HG03565 (cell line): ENCODE measurements at regions not wholly inside any gene's neighbourhood (a gene's known extent, or its start where the extent isn't known, plus 50 kb on each side); places are given as distances from the start of the nearest gene placed in this dataset.
A peak's percentile ranks its signal among the peaks of the same experiment; 100 is the strongest.

Source experiments
- ATAC-seq: cut with Tn5 transposase; IDR thresholded peaks from one replicate; pipeline ENCODE4 v1.9.1; 2021; ENCODE audit warnings: mild to moderate bottlenecking, moderate library complexity; ENCODE audit not compliant: unreplicated experiment

GRCh38 chr18:34077599-34077998 is 147.1 kb downstream of the NOL4 start:
- no peak for ATAC-seq

GRCh38 chr18:34075963-34076860 is 148.5 kb downstream of the NOL4 start:
- ATAC-seq, result no peak

DNA sequence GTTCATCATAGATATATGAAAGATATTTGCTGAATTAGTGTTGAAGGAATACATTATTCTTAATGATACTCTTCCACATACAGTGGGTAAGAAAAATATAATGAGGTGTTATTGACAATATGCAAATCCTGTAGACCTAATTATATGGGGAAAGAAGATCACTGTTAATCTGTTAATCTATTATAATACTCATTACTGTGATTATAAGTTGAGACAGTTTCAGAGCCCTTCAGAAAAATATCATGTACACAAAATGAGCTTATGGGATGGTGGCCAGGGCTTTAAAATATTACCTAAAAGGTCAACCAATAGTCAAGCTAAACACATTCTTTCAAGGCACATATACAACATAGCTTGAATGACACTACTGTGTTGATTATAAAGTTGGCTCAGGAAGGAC is 163.5 kb downstream of the NOL4 start:
- no peak for ATAC-seq

GRCh38 chr18:34055227-34055626 is 169.5 kb downstream of the NOL4 start:
- ATAC-seq, result no peak

- no peak for ATAC-seq
These were observed 174.1 kb downstream of the NOL4 start for GRCh38 chr18:34050661-34051060.

DNA sequence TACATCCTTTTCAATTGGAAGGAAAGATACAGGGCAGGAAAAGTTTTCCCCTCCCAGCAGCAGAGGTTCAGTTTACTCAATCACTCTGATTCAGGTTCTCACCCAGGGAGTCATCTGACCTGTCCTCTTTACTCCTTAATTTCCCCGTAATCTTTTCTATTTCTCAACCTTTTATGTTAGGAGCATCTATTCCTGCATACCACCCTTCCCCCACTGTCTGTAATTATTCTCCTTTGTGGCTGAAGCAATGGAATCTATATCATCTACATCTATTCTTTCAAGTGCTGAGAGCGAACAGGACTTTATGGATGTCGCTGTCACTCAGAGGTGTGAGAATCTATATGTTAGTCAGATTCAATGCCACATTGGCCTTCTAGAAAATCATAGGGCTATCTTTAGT is 175.2 kb downstream of the NOL4 start:
- ATAC-seq, result no peak

- ATAC-seq, result no peak
These were observed 176.3 kb downstream of the NOL4 start for GRCh38 chr18:34048423-34048822.

- ATAC-seq, result no peak
These were observed 182.1 kb downstream of the NOL4 start for GRCh38 chr18:34042423-34043146.

GRCh38 chr18:34039611-34040010 is 185.1 kb downstream of the NOL4 start:
- no peak for ATAC-seq

- peak; percentile 46 for ATAC-seq
These were observed 185.5 kb downstream of the NOL4 start for GRCh38 chr18:34039201-34039600.

GRCh38 chr18:34038086-34038485 is 186.6 kb downstream of the NOL4 start:
- no peak for ATAC-seq

DNA sequence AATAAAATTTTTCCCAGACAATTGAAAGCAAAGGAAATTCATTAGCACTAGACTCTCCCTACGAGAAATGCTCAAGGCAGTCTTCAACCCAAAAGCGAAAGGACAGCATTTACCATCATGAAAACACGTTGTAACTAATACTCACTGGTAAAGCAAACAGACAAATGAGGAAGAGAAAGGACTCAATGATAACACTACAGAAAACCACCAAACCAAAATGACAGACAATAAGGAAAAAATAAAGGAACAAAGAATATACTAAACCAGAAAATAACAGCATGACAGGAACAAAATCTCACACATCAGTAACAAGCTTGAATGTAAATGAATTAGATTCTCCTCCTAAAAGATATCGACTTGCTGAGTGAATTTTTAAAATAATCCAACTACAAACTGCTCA is 190.7 kb downstream of the NOL4 start:
- ATAC-seq, result no peak

DNA sequence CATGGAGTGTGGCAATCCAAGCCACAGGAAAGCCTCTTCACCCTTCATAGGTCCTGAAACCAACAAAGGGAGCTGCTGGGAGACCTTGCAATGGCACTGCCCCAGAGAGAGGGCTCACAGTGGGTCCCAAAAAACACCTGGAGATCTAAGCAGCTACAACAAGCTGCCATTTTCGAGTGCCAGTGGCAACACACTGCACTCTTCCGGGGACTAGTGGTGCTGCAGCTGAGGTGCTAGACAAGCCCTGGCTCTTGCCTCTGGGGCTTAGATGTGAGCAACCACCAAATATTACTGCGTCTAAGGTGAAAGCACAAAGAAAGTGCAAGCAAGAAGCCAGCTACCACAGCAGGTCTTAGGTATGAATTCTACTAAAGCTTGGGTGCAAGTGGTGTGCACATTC is 192.9 kb downstream of the NOL4 start:
- no peak for ATAC-seq

- no peak for ATAC-seq
These were observed 196.4 kb downstream of the NOL4 start for GRCh38 chr18:34028324-34028723.

DNA sequence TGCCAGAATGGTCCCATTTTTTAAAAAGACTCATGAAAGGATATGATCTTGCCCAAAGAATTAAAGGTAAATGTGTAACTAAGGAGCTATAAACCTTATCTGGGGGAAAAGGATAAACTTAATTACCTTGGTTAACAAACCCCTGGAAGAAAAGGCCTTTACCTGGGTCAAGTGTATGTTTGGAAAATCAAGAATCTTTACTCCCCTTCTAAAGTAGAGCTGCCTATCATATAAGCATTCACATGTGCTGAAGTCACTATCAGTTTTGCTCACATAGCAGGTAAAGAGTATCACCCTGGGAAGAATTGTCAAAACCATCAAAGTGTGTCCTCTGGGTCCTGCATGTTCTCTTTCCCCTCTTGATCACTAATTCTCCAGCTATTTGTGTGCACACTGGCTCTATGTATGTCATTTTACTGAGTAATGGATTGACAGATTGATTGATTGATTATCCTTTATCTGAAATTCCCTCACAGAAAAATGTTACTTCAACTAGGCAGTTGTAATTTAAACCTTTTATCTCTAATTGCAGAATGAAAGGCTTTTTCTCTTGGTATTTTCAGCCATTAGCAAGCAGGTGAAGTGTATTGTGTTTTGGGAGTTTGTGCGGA is 199.4 kb downstream of the NOL4 start:
- no peak for ATAC-seq

GRCh38 chr18:34023471-34023870 is 201.2 kb downstream of the NOL4 start:
- no peak for ATAC-seq

DNA sequence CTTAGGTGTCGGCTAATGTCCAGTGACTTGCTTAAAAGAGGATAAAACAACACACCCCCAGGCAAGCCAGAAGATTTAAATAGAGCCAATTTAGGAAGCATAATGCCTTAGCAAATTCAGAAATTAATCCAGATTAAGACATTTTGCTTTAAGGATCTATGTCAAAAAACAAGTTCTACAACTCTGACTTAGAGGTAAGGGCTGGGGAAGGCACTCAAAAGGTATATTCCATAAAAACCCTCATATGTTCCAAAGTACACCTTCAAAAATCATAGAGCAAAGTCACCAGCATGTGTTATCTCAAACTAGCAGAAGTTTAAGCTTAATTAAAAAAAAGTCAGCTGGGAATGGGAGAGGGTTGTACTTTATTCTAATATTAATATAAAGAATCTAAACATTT is 206.4 kb downstream of the NOL4 start:
- no peak for ATAC-seq

DNA sequence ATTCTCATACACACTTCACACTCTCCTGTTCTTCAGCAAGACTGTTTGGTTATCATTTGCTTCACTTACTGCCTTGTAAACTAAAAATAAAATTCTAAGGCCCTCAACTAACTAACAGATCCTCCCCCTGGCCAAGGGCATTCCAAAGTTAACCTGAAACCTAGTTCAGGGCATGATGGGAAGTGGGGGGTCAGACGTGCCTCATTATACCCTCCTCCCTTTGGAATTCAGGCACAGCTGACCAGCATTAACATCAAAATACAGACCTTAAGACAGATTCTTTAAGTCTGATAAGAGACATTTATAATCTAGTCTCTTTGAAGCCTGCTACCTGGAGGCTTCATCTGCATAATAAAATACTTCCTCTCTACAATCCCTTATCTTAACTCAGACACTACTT is 221.0 kb downstream of the NOL4 start:
- ATAC-seq, result no peak

- no peak for ATAC-seq
These were observed 222.6 kb downstream of the NOL4 start for GRCh38 chr18:34002130-34002529.

DNA sequence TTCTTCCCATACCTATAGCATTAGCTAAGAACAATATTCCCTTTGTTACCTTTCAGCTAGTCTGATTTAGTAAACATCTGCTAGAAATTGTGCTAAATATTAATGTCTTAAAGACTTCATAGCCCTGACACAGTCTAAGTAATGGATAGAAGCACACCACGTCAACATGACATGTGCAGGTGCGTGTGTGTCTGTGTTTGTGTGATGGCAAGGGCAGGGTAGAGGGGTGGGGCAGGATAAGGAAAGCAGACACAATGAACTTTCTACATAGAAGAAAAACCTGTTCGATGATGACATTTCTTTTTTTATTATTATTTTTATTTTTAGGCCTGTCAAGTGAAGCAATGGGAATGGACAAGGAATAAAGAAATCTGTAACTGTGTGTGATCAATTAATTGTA is 223.3 kb downstream of the NOL4 start:
- ATAC-seq, result no peak

- no peak for ATAC-seq
These were observed 237.5 kb downstream of the NOL4 start for GRCh38 chr18:33987206-33987605.

DNA sequence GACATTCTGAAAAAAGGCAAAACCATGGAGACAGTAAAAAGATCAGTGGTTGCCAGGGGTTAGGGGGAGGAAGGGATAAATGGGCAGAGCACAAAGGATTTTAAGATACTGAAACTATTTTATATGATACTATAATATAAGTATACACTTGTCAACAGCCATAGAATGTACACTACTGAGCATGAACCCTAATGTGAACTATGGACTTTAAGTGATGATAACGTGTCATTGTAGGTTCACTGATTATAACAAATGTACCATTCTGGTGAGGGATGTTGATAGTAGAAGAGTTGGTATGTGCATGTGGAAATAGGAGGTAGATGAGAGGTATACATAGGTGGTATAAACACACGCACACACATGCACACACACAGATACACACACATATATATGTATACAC is 241.6 kb downstream of the NOL4 start:
- ATAC-seq, result no peak
